ENCODE measurements at regions not wholly inside any gene's neighbourhood (a gene's known extent, or its start where the extent isn't known, plus 50 kb on each side); places are given as distances from the start of the nearest gene placed in this dataset.

GRCh38 chr21:15431053-15431452 lies 298.7 kb upstream of the USP25 start:
- in situ Hi-C loops (cut with HindIII; ENCODE audit: low pct_unique_long_range_greater_than_20kb, low sequenced_read_pairs) (no loop called here), intact Hi-C loops (cut with micrococcal nuclease; ENCODE audit: unreplicated experiment) (no loop called here)
- no peak overlapping the region for H3K4me3 ChIP-seq (ENCODE audit: low read depth in 2 of 2, low read length in 2 of 2)
- H3K9me3 ChIP-seq (ENCODE audit: control insufficient read depth, insufficient read depth, low read depth, low read length), result no peaks in the 10 kb centered on the region
- no peaks in the 10 kb centered on the region for H3K4me1 ChIP-seq (ENCODE audit: control insufficient read depth, insufficient read depth, low read length)
- no peak overlapping the region for H3K27ac ChIP-seq (ENCODE audit: low read length)
- no peaks in the 10 kb centered on the region for H3K36me3 ChIP-seq (ENCODE audit: control insufficient read depth, insufficient read depth, low read length)
- ChIA-PET POLR2A (no interaction called here), CTCF (no interaction called here)
- no TSS peak for BruUV-seq (replicated peaks)
- TF ChIP-seq CTCF (IDR thresholded peaks at IDR 0.05), result no peak
- TF ChIP-seq TCF7L2 (IDR thresholded peaks at IDR 0.05; ENCODE audit: low read depth, low read length), result no peak
- no peak for TF ChIP-seq POLR2AphosphoS5 (IDR thresholded peaks at IDR 0.05; ENCODE audit: low read depth, low read length)
- no peak for TF ChIP-seq REST (IDR thresholded peaks at IDR 0.05; ENCODE audit: insufficient read depth in 1 of 2, low read depth in 2 of 2, low read length in 1 of 2)
- no peaks in the 10 kb centered on the region for H3K27me3 ChIP-seq (ENCODE audit: control insufficient read depth, insufficient read depth, low read length)
- no peak for ATAC-seq
- DNase-seq (ENCODE audit: low read depth, low spot score), result no peak

- H3K27ac ChIP-seq (ENCODE audit: low read length), result no peak overlapping the region
- H3K9me3 ChIP-seq (ENCODE audit: control insufficient read depth, insufficient read depth, low read depth, low read length), result no peaks in the 10 kb centered on the region
- no TSS peak for BruUV-seq (replicated peaks)
- ChIA-PET POLR2A (no interaction called here), CTCF (no interaction called here)
- DNase-seq (ENCODE audit: low read depth, low spot score) (no peak), ATAC-seq (no peak)
- no peak overlapping the region for H3K4me3 ChIP-seq (ENCODE audit: low read depth in 2 of 2, low read length in 2 of 2)
- H3K4me1 ChIP-seq (ENCODE audit: control insufficient read depth, insufficient read depth, low read length), result no peaks in the 10 kb centered on the region
- no peaks in the 10 kb centered on the region for H3K27me3 ChIP-seq (ENCODE audit: control insufficient read depth, insufficient read depth, low read length)
- in situ Hi-C loops (cut with HindIII; ENCODE audit: low pct_unique_long_range_greater_than_20kb, low sequenced_read_pairs), result no loop called here
- intact Hi-C loops (cut with micrococcal nuclease; ENCODE audit: unreplicated experiment), result no loop called here
- H3K36me3 ChIP-seq (ENCODE audit: control insufficient read depth, insufficient read depth, low read length), result no peaks in the 10 kb centered on the region
- no peak for TF ChIP-seq CTCF (IDR thresholded peaks at IDR 0.05)
- no peak for TF ChIP-seq SIN3A (IDR thresholded peaks at IDR 0.05; ENCODE audit: borderline replicate concordance, insufficient read depth, low read depth, low read length)
- no peak for TF ChIP-seq POLR2AphosphoS5 (IDR thresholded peaks at IDR 0.05; ENCODE audit: low read depth, low read length)
- no peak for TF ChIP-seq REST (IDR thresholded peaks at IDR 0.05; ENCODE audit: insufficient read depth in 1 of 2, low read depth in 2 of 2, low read length in 1 of 2)
- no peak for TF ChIP-seq TCF7L2 (IDR thresholded peaks at IDR 0.05; ENCODE audit: low read depth, low read length)
These were observed 296.7 kb upstream of the USP25 start for GRCh38 chr21:15433091-15433490.

All from Panc1 (cell line).